IMR-90 (cell line): ENCODE measurements at regions not wholly inside any gene's neighbourhood (a gene's known extent, or its start where the extent isn't known, plus 50 kb on each side); places are given as distances from the start of the nearest gene placed in this dataset.

Experiments used
- CEBPB ChIP-seq: IDR thresholded peaks from 2 replicates; pipeline ENCODE4 v1.6.1; 2012; ENCODE audit warnings: low read depth, low read length, improper control_type of control experiment
- CHD1 ChIP-seq: IDR thresholded peaks from 2 replicates; pipeline ENCODE4 v1.6.1; 2012; ENCODE audit warnings: low read depth, low read length, improper control_type of control experiment
- CTCF ChIP-seq: conservative IDR thresholded peaks from 2 replicates; pipeline ENCODE4 v1.5.1; 2012; ENCODE audit warnings: mild to moderate bottlenecking, low read depth, low read length, improper control_type of control experiment
- ELK1 ChIP-seq: fragments of 150-350 bp; IDR thresholded peaks from 2 replicates; pipeline ENCODE4 v1.6.1; 2016; ENCODE audit warnings: low read depth, mild to moderate bottlenecking, low read length, moderate library complexity, borderline replicate concordance
- MAFK ChIP-seq: IDR thresholded peaks from 2 replicates; pipeline ENCODE4 v1.6.1; 2012; ENCODE audit warnings: low read depth, low read length, improper control_type of control experiment
- MAZ ChIP-seq: IDR thresholded peaks from 2 replicates; pipeline ENCODE4 v1.6.1; 2012; ENCODE audit warnings: low read depth, mild to moderate bottlenecking, low read length, improper control_type of control experiment, moderate library complexity, borderline replicate concordance
- MXI1 ChIP-seq: IDR thresholded peaks from 2 replicates; pipeline ENCODE4 v1.6.1; 2012; ENCODE audit warnings: low read depth, mild to moderate bottlenecking, low read length, moderate library complexity, borderline replicate concordance
- NFE2L2 ChIP-seq: fragments of 150-350 bp; IDR thresholded peaks from 2 replicates; pipeline ENCODE4 v1.6.1; 2016; ENCODE audit warnings: low read depth, mild to moderate bottlenecking, low read length
- POLR2A ChIP-seq: IDR thresholded peaks from 2 replicates; pipeline ENCODE4 v1.6.1; 2012; ENCODE audit warnings: mild to moderate bottlenecking, low read depth, low read length
- RAD21 ChIP-seq: IDR thresholded peaks from 2 replicates; pipeline ENCODE4 v1.6.1; 2012; ENCODE audit warnings: low read length, improper control_type of control experiment
- RCOR1 ChIP-seq: IDR thresholded peaks from 2 replicates; pipeline ENCODE4 v1.6.1; 2012; ENCODE audit warnings: mild to moderate bottlenecking, low read length, improper control_type of control experiment; ENCODE audit not compliant: insufficient replicate concordance
- RFX5 ChIP-seq: IDR thresholded peaks from 2 replicates; pipeline ENCODE4 v1.8.0; 2012; ENCODE audit warnings: low read depth, mild to moderate bottlenecking, low read length, moderate library complexity
- SMC3 ChIP-seq: fragments of 150-350 bp; IDR thresholded peaks from 2 replicates; pipeline ENCODE4 v1.6.1; 2016; ENCODE audit warnings: low read depth, mild to moderate bottlenecking, antibody characterized with exemption, low read length, moderate library complexity
- USF2 ChIP-seq: fragments of 150-350 bp; IDR thresholded peaks from 2 replicates; pipeline ENCODE4 v1.6.1; 2017; ENCODE audit warnings: mild to moderate bottlenecking, antibody characterized with exemption, low read length, low read depth

GRCh38 chr5:92106808-92107207 is 723.7 kb upstream of the ARRDC3 start:
- no peak for TF ChIP-seq CTCF
- no peak for TF ChIP-seq CHD1
- peak; percentile 66; the same call in 1 of the 2 replicates for TF ChIP-seq MAFK
- no peak for TF ChIP-seq RCOR1
- no peak for TF ChIP-seq SMC3
- no peak for TF ChIP-seq POLR2A
- no peak for TF ChIP-seq CEBPB
- TF ChIP-seq USF2, result no peak
- no peak for TF ChIP-seq RAD21
- TF ChIP-seq NFE2L2, result no peak
- TF ChIP-seq ELK1, result no peak
- no peak for TF ChIP-seq MAZ
- no peak for TF ChIP-seq RFX5
- no peak for TF ChIP-seq MXI1
